Caco-2 (cell line): ENCODE measurements at regions not wholly inside any gene's neighbourhood (a gene's known extent, or its start where the extent isn't known, plus 50 kb on each side); places are given as distances from the start of the nearest gene placed in this dataset.
"Not testable (repeated sequence)": the region's sequence is repeated elsewhere in the genome, so short reads cannot be mapped to it uniquely, and the experiment has no call there.

Experiments used
- BruUV-seq: library from RNA; stranded (reverse); fragments of 400-500 nt; replicated peaks from 2 replicates; lab custom pipeline; 2021; lab: Mats Ljungman, UMichigan
- CTCF ChIA-PET: fragments of 300-600 bp; sonication (Branson Sonifier 250); formaldehyde crosslinking; loops from one replicate; lab custom pipeline; 2022; ENCODE audit warnings: antibody characterized with exemption; lab: Charles Lee
- POLR2A ChIA-PET: fragments of 300-600 bp; sonication (Branson Sonifier 250); formaldehyde crosslinking; loops from one replicate; lab custom pipeline; 2022; ENCODE audit warnings: antibody characterized with exemption; lab: Charles Lee
- DNase-seq, 2 experiments: peaks; one replicate each; pipeline versions ENCODE4 v3.0.0 to v3.0.0-alpha.2; 2020 to 2022
- H3K27me3 ChIP-seq: replicated peaks from 2 replicates; pipeline ENCODE4 v1.6.0; 2011; ENCODE audit warnings: low read length; ENCODE audit not compliant: control insufficient read depth, insufficient read depth
- H3K36me3 ChIP-seq: 2 replicates; pipeline ENCODE4 v1.5.1; 2011; ENCODE audit warnings: low read length; ENCODE audit not compliant: control insufficient read depth, insufficient read depth
- H3K4me1 ChIP-seq: fragments of 250-450 bp; sonication (Bioruptor Pico); 2 replicates; pipeline ENCODE4 v1.5.1; 2020; ENCODE audit warnings: mild to moderate bottlenecking
- H3K4me3 ChIP-seq: 2 replicates; pipeline ENCODE4 v1.5.1; 2011; ENCODE audit warnings: low read depth, mild to moderate bottlenecking, control low read depth, low read length
- H3K9me3 ChIP-seq: fragments of 250-450 bp; sonication (Bioruptor Pico); 2 replicates; pipeline ENCODE4 v1.5.1; 2020; ENCODE audit warnings: mild to moderate bottlenecking, moderate library complexity
- H3K27ac Mint-ChIP-seq: one replicate; pipeline ENCODE4 v1.8.0; 2022; ENCODE audit warnings: mixed read lengths; ENCODE audit not compliant: unreplicated experiment
- H3K27me3 Mint-ChIP-seq: one replicate; pipeline ENCODE4 v1.8.0; 2022; ENCODE audit warnings: mixed read lengths; ENCODE audit not compliant: insufficient read depth, unreplicated experiment
- H3K36me3 Mint-ChIP-seq: one replicate; pipeline ENCODE4 v1.8.0; 2022; ENCODE audit warnings: mild to moderate bottlenecking, mixed read lengths; ENCODE audit not compliant: insufficient read depth, unreplicated experiment
- H3K4me1 Mint-ChIP-seq: one replicate; pipeline ENCODE4 v1.8.0; 2022; ENCODE audit warnings: low read depth, mixed read lengths; ENCODE audit not compliant: unreplicated experiment
- H3K4me3 Mint-ChIP-seq: one replicate; pipeline ENCODE4 v1.8.0; 2022; ENCODE audit warnings: mild to moderate bottlenecking, moderate library complexity, mixed read lengths; ENCODE audit not compliant: unreplicated experiment
- H3K9me3 Mint-ChIP-seq: one replicate; pipeline ENCODE4 v1.8.0; 2022; ENCODE audit warnings: mixed read lengths; ENCODE audit not compliant: unreplicated experiment
- CTCF ChIP-seq, 2 experiments: fragments of 200-600 bp in 1 of 2; IDR thresholded peaks; 1 replicate in 1 of 2; 2 replicates in 1 of 2; pipeline versions ENCODE4 v1.5.1 to v1.8.0; 2011 to 2022; ENCODE audit warnings: antibody characterized with exemption in 1 of 2, control low read depth in 1 of 2, inconsistent platforms in 1 of 2, low read depth in 1 of 2, low read length in 1 of 2, mild to moderate bottlenecking in 1 of 2, moderate library complexity in 1 of 2; ENCODE audit not compliant: insufficient read depth in 1 of 2, severe bottlenecking in 1 of 2, unreplicated experiment in 1 of 2
- intact Hi-C: fragments of 100-400 bp; cut with micrococcal nuclease; formaldehyde crosslinking; loops from one replicate; pipeline ENCODE4 v1.10.0; 2022; ENCODE audit not compliant: unreplicated experiment

GRCh38 chr14:51368721-51369163 lies 128.7 kb downstream of the TMX1 start:
- no peaks in the 10 kb centered on the region for H3K36me3 Mint-ChIP-seq
- POLR2A ChIA-PET, result no interaction called here
- H3K4me3 Mint-ChIP-seq, result no peak overlapping the region
- no TSS peak for BruUV-seq
- no peaks in the 10 kb centered on the region for H3K36me3 ChIP-seq
- no peaks in the 10 kb centered on the region for H3K9me3 Mint-ChIP-seq
- peaks cover 25% of the 10 kb centered on the region for H3K4me1 ChIP-seq
- no peak overlapping the region for H3K27ac Mint-ChIP-seq
- DNase-seq, result no peak
- no peaks in the 10 kb centered on the region for H3K27me3 ChIP-seq
- H3K27me3 Mint-ChIP-seq, result no peaks in the 10 kb centered on the region
- H3K4me1 Mint-ChIP-seq, result no peaks in the 10 kb centered on the region
- no peak overlapping the region for H3K4me3 ChIP-seq
- CTCF ChIA-PET, result no interaction called here
- intact Hi-C loops, result no loop called here
- TF ChIP-seq CTCF (IDR thresholded peaks at IDR 0.05; ENCODE audit: insufficient read depth in 1 of 2, low read depth in 1 of 2, low read length in 1 of 2, severe bottlenecking in 1 of 2, unreplicated experiment in 1 of 2), result no peak
- H3K9me3 ChIP-seq, result 0 out of 2 replicates have a peak, but pooled peaks cover 6% of the 10 kb centered on the region

GRCh38 chr14:51369814-51370213 lies 129.8 kb downstream of the TMX1 start:
- H3K9me3 Mint-ChIP-seq, result no peaks in the 10 kb centered on the region
- H3K4me3 Mint-ChIP-seq, result no peak overlapping the region
- Histone ChIP-seq H3K36me3 (no peaks in the 10 kb centered on the region), H3K27me3 (no peaks in the 10 kb centered on the region), H3K4me1 (peaks cover 25% of the 10 kb centered on the region), H3K9me3 (0 out of 2 replicates have a peak, but pooled peaks cover 6% of the 10 kb centered on the region), H3K4me3 (no peak overlapping the region)
- ChIA-PET CTCF (no interaction called here), POLR2A (no interaction called here)
- no peaks in the 10 kb centered on the region for H3K27me3 Mint-ChIP-seq
- no peaks in the 10 kb centered on the region for H3K36me3 Mint-ChIP-seq
- no peaks in the 10 kb centered on the region for H3K4me1 Mint-ChIP-seq
- no TSS peak for BruUV-seq
- no peak overlapping the region for H3K27ac Mint-ChIP-seq
- TF ChIP-seq CTCF (IDR thresholded peaks at IDR 0.05; ENCODE audit: insufficient read depth in 1 of 2, low read depth in 1 of 2, low read length in 1 of 2, severe bottlenecking in 1 of 2, unreplicated experiment in 1 of 2), result no peak
- DNase-seq, result no peak
- intact Hi-C loops, result no loop called here

- BruUV-seq, result no TSS peak
- ChIA-PET CTCF (no interaction called here), POLR2A (no interaction called here)
- H3K9me3 ChIP-seq, result 0 out of 2 replicates have a peak, but pooled peaks cover 6% of the 10 kb centered on the region
- H3K27ac Mint-ChIP-seq, result no peak overlapping the region
- no peaks in the 10 kb centered on the region for H3K27me3 ChIP-seq
- no peak for TF ChIP-seq CTCF (IDR thresholded peaks at IDR 0.05; ENCODE audit: insufficient read depth in 1 of 2, low read depth in 1 of 2, low read length in 1 of 2, severe bottlenecking in 1 of 2, unreplicated experiment in 1 of 2)
- H3K4me1 Mint-ChIP-seq, result no peaks in the 10 kb centered on the region
- DNase-seq, result no peak
- H3K4me3 Mint-ChIP-seq, result no peak overlapping the region
- no peaks in the 10 kb centered on the region for H3K9me3 Mint-ChIP-seq
- no peaks in the 10 kb centered on the region for H3K36me3 Mint-ChIP-seq
- no peaks in the 10 kb centered on the region for H3K36me3 ChIP-seq
- intact Hi-C loops, result no loop called here
- no peak overlapping the region for H3K4me3 ChIP-seq
- no peaks in the 10 kb centered on the region for H3K27me3 Mint-ChIP-seq
- H3K4me1 ChIP-seq, result peaks cover 25% of the 10 kb centered on the region
Measured at GRCh38 chr14:51370758-51371386, 130.8 kb downstream of the TMX1 start.

- POLR2A ChIA-PET, H3K27ac Mint-ChIP-seq, intact Hi-C loops: not testable (repeated sequence)
Measured at GRCh38 chr14:51377186-51377585, 137.1 kb downstream of the TMX1 start.

More at GRCh38 chr14:51377186-51377585, 137.1 kb downstream of the TMX1 start:
- DNase-seq, H3K36me3 Mint-ChIP-seq, H3K36me3 ChIP-seq, H3K9me3 ChIP-seq, BruUV-seq, H3K4me3 Mint-ChIP-seq, H3K9me3 Mint-ChIP-seq, CTCF ChIA-PET, H3K4me1 ChIP-seq, H3K4me1 Mint-ChIP-seq, H3K27me3 Mint-ChIP-seq, H3K27me3 ChIP-seq, H3K4me3 ChIP-seq: not testable (repeated sequence)
